ENCODE measurements at regions not wholly inside any gene's neighbourhood (a gene's known extent, or its start where the extent isn't known, plus 50 kb on each side); places are given as distances from the start of the nearest gene placed in this dataset.

DNA sequence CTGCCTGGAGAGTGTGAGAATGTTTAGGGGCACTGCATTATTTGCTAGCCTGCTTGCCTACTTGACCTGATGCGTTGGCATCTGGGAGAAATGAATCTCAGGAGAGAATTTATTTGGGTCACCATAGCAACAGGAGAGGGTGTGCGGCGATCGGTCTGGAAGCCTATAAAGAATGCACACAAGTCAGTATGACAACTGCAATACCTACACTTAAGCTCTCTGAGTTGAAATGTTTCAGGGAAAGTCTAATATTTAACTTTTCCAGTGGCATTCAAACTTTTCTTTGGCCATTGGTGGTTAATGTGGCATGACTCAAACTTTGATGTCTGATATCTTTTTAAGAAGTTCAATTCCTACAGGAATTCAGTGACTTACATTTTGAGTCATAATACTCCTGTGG, 205.1 kb downstream of the NEDD1 start:
- TF ChIP-seq, protein P1, sequence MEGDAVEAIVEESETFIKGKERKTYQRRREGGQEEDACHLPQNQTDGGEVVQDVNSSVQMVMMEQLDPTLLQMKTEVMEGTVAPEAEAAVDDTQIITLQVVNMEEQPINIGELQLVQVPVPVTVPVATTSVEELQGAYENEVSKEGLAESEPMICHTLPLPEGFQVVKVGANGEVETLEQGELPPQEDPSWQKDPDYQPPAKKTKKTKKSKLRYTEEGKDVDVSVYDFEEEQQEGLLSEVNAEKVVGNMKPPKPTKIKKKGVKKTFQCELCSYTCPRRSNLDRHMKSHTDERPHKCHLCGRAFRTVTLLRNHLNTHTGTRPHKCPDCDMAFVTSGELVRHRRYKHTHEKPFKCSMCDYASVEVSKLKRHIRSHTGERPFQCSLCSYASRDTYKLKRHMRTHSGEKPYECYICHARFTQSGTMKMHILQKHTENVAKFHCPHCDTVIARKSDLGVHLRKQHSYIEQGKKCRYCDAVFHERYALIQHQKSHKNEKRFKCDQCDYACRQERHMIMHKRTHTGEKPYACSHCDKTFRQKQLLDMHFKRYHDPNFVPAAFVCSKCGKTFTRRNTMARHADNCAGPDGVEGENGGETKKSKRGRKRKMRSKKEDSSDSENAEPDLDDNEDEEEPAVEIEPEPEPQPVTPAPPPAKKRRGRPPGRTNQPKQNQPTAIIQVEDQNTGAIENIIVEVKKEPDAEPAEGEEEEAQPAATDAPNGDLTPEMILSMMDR (IDR thresholded peaks at IDR 0.05; ENCODE audit: insufficient read depth, low read depth, low read length) = no peak
- TF ChIP-seq EZH2 (IDR thresholded peaks at IDR 0.05; ENCODE audit: insufficient read depth, low read length) = no peak
